ENCODE measurements at regions not wholly inside any gene's neighbourhood (a gene's known extent, or its start where the extent isn't known, plus 50 kb on each side); places are given as distances from the start of the nearest gene placed in this dataset.
"Not testable (repeated sequence)": the region's sequence is repeated elsewhere in the genome, so short reads cannot be mapped to it uniquely, and the experiment has no call there.

DNA sequence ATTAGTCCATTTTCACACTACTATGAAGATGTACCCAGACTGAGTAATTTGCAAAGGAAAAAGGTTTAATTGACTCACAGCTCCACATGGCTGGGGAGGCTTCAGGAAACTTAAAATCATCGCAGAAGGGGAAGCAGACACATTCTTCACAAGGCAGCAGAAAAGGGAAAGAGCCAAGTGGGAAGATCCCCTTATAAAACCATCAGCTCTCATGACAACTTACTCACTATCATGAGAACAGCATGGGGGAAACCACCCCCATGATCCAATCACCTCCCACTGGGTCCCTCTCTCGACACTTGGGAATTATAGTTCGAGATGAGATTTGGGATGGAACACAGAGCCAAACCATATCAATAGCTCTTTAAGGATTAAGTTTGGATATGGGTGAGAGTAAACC is 246.1 kb upstream of the CYRIA start:
- ATAC-seq (ENCODE audit: low FRiP score): no peak
- TF ChIP-seq, protein P1, sequence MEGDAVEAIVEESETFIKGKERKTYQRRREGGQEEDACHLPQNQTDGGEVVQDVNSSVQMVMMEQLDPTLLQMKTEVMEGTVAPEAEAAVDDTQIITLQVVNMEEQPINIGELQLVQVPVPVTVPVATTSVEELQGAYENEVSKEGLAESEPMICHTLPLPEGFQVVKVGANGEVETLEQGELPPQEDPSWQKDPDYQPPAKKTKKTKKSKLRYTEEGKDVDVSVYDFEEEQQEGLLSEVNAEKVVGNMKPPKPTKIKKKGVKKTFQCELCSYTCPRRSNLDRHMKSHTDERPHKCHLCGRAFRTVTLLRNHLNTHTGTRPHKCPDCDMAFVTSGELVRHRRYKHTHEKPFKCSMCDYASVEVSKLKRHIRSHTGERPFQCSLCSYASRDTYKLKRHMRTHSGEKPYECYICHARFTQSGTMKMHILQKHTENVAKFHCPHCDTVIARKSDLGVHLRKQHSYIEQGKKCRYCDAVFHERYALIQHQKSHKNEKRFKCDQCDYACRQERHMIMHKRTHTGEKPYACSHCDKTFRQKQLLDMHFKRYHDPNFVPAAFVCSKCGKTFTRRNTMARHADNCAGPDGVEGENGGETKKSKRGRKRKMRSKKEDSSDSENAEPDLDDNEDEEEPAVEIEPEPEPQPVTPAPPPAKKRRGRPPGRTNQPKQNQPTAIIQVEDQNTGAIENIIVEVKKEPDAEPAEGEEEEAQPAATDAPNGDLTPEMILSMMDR (IDR thresholded peaks at IDR 0.05): no peak
- DNase-seq (ENCODE audit: low spot score): no peak

DNA sequence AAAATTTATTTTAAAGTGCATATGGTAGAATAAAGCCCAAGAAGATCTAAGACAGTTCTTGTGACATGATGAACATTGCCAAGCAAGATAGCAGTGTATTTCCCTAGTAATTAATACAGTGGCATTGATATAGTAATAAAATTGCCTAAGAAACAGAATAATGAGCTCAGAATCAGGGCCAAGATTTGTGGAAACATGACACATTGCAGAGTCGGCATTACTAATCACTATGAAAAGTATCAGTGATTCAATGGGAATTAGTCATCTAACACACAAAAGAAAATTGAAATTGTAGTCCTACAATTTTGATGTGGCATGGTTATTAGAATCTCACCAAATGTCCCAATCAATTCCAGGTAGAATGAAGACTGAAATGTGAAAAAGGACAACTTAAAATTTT is 243.0 kb upstream of the CYRIA start:
- ATAC-seq (ENCODE audit: low FRiP score) (no peak), DNase-seq (ENCODE audit: low spot score) (no peak)
- TF ChIP-seq, protein P1 (IDR thresholded peaks at IDR 0.05): no peak

DNA sequence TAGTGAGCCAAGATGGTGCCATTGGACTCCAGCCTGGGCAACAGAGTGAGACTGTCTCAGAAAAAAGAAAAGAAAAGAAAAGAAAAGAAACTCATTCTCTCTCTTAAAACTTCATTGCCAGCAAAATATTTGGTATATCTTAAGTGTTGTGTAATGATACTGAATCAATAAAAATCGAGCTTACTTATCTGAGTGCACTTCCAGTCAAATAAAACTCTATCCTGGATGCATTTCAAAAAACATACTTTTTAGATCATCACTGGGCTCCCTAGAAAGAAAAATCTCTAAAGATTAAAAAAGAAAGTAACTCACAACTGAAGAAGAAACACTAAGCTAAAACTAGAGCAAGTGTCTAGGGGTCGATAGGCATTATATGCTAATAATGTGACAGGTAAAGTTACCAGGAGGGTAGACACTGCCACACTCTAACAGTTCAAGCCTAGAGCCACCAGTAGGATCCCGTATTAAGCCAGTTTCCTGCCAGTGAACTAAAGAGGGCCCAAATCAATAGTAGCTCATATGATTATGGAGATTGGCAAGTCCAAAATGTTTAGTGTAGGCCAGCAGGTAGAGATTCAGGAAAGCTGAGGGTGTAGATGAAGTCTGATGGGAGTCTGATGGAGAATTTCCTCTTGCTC is 242.1 kb upstream of the CYRIA start:
- no peak for DNase-seq (ENCODE audit: low spot score)
- ATAC-seq (ENCODE audit: low FRiP score): no peak
- TF ChIP-seq, protein P1 (IDR thresholded peaks at IDR 0.05): no peak

DNA sequence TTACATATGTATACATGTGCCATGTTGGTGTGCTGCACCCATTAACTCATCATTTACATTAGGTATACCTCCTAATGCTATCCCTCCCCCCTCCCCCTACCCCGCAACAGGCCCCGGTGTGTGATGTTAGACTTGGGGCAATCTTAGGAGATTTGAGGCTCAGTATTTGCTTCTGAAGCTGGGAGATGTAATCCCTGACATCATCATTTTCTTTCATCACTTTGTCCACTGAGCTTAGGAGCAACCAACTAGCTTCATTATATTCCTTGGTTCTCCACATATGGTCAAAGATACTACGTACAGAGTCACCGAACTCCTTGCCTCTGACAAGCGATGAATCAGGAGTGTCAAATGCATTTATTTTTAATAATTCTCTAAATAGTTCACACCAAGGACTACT is 239.7 kb upstream of the CYRIA start:
- DNase-seq (ENCODE audit: low spot score); ATAC-seq (ENCODE audit: low FRiP score): not testable (repeated sequence)

DNA sequence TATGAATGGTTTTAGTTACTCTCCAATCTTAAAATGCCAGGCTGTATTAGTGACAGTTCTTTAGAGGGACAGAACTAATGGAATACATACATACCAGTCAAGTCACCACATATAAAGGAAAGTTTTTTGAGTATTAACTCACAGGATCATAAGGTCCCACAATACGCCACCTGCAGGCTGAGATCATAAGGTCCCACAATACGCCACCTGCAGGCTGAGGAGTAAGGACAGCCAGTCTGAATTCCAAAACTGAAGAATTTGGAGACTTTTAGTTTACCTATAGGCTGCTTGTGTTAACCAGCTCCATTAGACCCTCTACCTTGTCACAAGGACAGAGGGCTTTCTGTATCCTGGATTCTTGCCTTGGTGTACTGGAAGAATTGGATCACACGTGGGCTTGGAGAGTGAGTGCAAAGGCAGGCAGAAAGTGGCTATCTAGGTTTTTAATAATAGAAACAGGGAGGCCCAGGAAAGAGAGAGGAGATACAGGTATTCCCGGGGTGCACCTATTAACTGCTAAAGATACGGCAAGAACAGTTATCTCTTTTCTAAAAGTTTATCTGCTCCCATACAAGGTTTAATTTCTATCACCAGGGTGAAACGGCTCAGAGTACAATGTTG is 234.9 kb upstream of the CYRIA start:
- TF ChIP-seq, protein P1 (IDR thresholded peaks at IDR 0.05): no peak
- no peak for ATAC-seq (ENCODE audit: low FRiP score)
- no peak for DNase-seq (ENCODE audit: low spot score)

DNA sequence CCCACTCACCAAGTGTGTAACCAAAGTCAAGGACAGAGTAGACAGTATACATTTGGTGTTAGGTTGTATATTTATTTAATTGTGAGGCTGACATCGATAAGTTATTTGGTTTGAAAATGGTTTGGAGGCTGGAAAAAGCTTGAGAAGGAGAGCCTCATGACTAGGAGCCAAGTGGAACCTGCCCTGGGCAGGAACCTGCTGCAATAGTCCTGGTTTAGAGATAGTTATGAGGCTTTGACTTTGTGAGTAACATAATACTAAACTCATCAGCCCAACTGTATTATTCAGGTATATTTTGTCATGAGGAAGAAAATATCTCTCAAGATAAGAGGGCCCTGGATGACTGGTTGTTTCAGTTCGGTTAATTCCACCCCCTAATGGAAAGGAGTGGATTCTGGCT is 234.3 kb upstream of the CYRIA start:
- DNase-seq (ENCODE audit: low spot score): no peak
- ATAC-seq (ENCODE audit: low FRiP score): no peak
- TF ChIP-seq, protein P1 (IDR thresholded peaks at IDR 0.05): no peak

DNA sequence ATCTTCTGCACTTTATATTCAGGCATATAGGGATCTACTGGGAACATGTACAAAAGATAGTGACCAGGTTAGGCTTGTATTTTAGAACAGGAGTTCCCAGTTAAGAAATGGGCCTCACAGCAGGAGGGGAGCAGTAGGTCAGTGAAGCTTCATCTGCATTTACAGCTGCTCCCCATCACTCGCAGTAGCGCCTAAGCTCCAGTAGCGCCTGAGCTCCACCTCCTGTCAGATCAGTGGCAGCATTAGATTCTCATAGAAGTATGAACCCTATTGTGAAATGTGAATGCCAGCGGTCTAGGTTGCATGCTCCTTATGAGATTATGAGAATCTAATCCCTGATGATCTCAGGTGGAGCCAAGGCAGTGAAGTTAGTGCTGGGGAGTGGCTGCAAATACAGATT is 224.4 kb upstream of the CYRIA start:
- TF ChIP-seq, protein P1 (IDR thresholded peaks at IDR 0.05): no peak
- DNase-seq (ENCODE audit: low spot score): no peak
- no peak for ATAC-seq (ENCODE audit: low FRiP score)
